HCT116 (cell line): ENCODE measurements at regions not wholly inside any gene's neighbourhood (a gene's known extent, or its start where the extent isn't known, plus 50 kb on each side); places are given as distances from the start of the nearest gene placed in this dataset.

Experiments
- ATAC-seq: fragments of 200-7000 bp; cut with Tn5 transposase; 2 replicates; pipeline ENCODE4 v1.9.1; 2020; ENCODE audit warnings: mild to moderate bottlenecking, moderate library complexity
- BruUV-seq: library from RNA; stranded (reverse); fragments of 400-500 nt; replicated peaks from 2 replicates; lab custom pipeline; 2021; lab: Mats Ljungman, UMichigan
- CTCF ChIA-PET: fragments of 300-600 bp; sonication (Branson Sonifier 250); formaldehyde crosslinking; loops from one replicate; lab custom pipeline; 2021; ENCODE audit warnings: antibody characterized with exemption; lab: Charles Lee
- POLR2A ChIA-PET: fragments of 300-600, 350-600 bp; sonication (Branson Sonifier 250); formaldehyde crosslinking; loops from one replicate; lab custom pipeline; 2021; ENCODE audit warnings: antibody characterized with exemption; lab: Charles Lee
- RAD21 ChIA-PET, 2 experiments: fragments of 300-600 bp; sonication (Branson Sonifier 250); formaldehyde crosslinking; loops; one replicate each; lab custom pipeline; 2023; ENCODE audit warnings: low total read pairs in 2 of 2; ENCODE audit not compliant: uncharacterized antibody in 2 of 2, unreplicated experiment in 2 of 2, low non-redundant PET in 1 of 2; lab: Charles Lee
- DNase-seq: peaks from one replicate; pipeline ENCODE4 v3.0.0-alpha.2; 2010; ENCODE audit warnings: low read depth, low spot score
- H2AFZ ChIP-seq: fragments of 200-600 bp; shearing (Covaris generic), sonication (generic); 2 replicates; pipeline ENCODE4 v1.6.1; 2017; ENCODE audit warnings: low read depth, mixed run types, mixed read lengths, antibody characterized with exemption, low read length; ENCODE audit not compliant: poor library complexity, severe bottlenecking
- H3K27ac ChIP-seq: 2 replicates; pipeline ENCODE4 v1.5.1; 2012; ENCODE audit warnings: low read depth, low read length
- H3K27me3 ChIP-seq: fragments of 200-600 bp; sonication (generic); 2 replicates; pipeline ENCODE4 v1.6.1; 2016; ENCODE audit warnings: mixed run types, low read length, mixed read lengths; ENCODE audit not compliant: insufficient read depth
- H3K36me3 ChIP-seq, 2 experiments: fragments of 200-500 bp in 1 of 2; fragments of 200-600 bp in 1 of 2; sonication (Bioruptor generic) in 1 of 2; sonication (generic) in 1 of 2; 2 replicates each; pipeline versions ENCODE4 v1.5.1 to v1.6.1; 2014 to 2016; ENCODE audit warnings: low read length in 2 of 2, inconsistent platforms in 1 of 2, mixed read lengths in 1 of 2, mixed run types in 1 of 2; ENCODE audit not compliant: insufficient read depth in 2 of 2, control insufficient read depth in 1 of 2
- H3K4me1 ChIP-seq, 2 experiments: fragments of 200-600 bp in 1 of 2; sonication (generic) in 1 of 2; 2 replicates each; pipeline versions ENCODE4 v1.5.1 to v1.6.1; 2012 to 2017; ENCODE audit warnings: low read length in 2 of 2, inconsistent platforms in 1 of 2, mild to moderate bottlenecking in 1 of 2, mixed read lengths in 1 of 2, mixed run types in 1 of 2, moderate library complexity in 1 of 2; ENCODE audit not compliant: insufficient read depth in 2 of 2, control insufficient read depth in 1 of 2
- H3K4me2 ChIP-seq: fragments of 200-600 bp; sonication (generic); 2 replicates; pipeline ENCODE4 v1.6.1; 2017; ENCODE audit warnings: mixed run types, low read length, mixed read lengths
- H3K4me3 ChIP-seq, 2 experiments: fragments of 200-600 bp in 1 of 2; sonication (generic) in 1 of 2; replicated peaks in 1 of 2; 2 replicates each; pipeline ENCODE4 v1.5.1; 2011 to 2016; ENCODE audit warnings: low read length in 2 of 2, control low read depth in 1 of 2, low read depth in 1 of 2, mild to moderate bottlenecking in 1 of 2, mixed read lengths in 1 of 2, mixed run types in 1 of 2
- H3K79me2 ChIP-seq: fragments of 200-600 bp; sonication (generic); 2 replicates; pipeline ENCODE4 v1.6.1; 2017; ENCODE audit warnings: mild to moderate bottlenecking, mixed run types, low read length, moderate library complexity, mixed read lengths; ENCODE audit not compliant: insufficient read depth
- H3K9ac ChIP-seq: fragments of 200-600 bp; sonication (generic); 2 replicates; pipeline ENCODE4 v1.6.1; 2016; ENCODE audit warnings: low read length, mixed read lengths
- H3K9me2 ChIP-seq: fragments of 200-600 bp; sonication (generic), shearing (Covaris generic); 2 replicates; pipeline ENCODE4 v1.6.1; 2017; ENCODE audit warnings: mixed run types, mild to moderate bottlenecking, moderate library complexity; ENCODE audit not compliant: insufficient read depth
- H3K9me3 ChIP-seq, 2 experiments: fragments of 200-500 bp in 1 of 2; fragments of 200-600 bp in 1 of 2; sonication (Bioruptor generic) in 1 of 2; sonication (generic) in 1 of 2; 2 replicates each; pipeline ENCODE4 v1.6.1; 2014 to 2017; ENCODE audit warnings: low read length in 2 of 2, mixed read lengths in 2 of 2, inconsistent platforms in 1 of 2, low read depth in 1 of 2, mild to moderate bottlenecking in 1 of 2, mixed run types in 1 of 2, moderate library complexity in 1 of 2; ENCODE audit not compliant: control insufficient read depth in 1 of 2, insufficient read depth in 1 of 2
- H4K20me1 ChIP-seq: fragments of 200-600 bp; sonication (generic), shearing (Covaris generic); 2 replicates; pipeline ENCODE4 v1.6.1; 2017; ENCODE audit warnings: mixed run types, mild to moderate bottlenecking, moderate library complexity; ENCODE audit not compliant: insufficient read depth
- ATF3 ChIP-seq: IDR thresholded peaks from 2 replicates; pipeline ENCODE4 v1.6.1; 2012
- CBX3 ChIP-seq: IDR thresholded peaks from 2 replicates; pipeline ENCODE4 v1.6.1; 2012; ENCODE audit warnings: low read depth
- CEBPB ChIP-seq: IDR thresholded peaks from 2 replicates; pipeline ENCODE4 v1.6.1; 2012; ENCODE audit warnings: low read depth
- CTCF ChIP-seq, 3 experiments: fragments of 200-600 bp in 1 of 3; sonication (generic) in 1 of 3; IDR thresholded peaks in 2 of 3; conservative IDR thresholded peaks in 1 of 3; 2 replicates each; pipeline ENCODE4 v1.5.1; 2012 to 2017; ENCODE audit warnings: low read depth in 2 of 3, low read length in 2 of 3, antibody characterized with exemption in 1 of 3, borderline replicate concordance in 1 of 3, control low read depth in 1 of 3, mild to moderate bottlenecking in 1 of 3, mixed read lengths in 1 of 3, mixed run types in 1 of 3, moderate library complexity in 1 of 3; ENCODE audit not compliant: insufficient read depth in 1 of 3
- EGR1 ChIP-seq: IDR thresholded peaks from 2 replicates; pipeline ENCODE4 v1.6.1; 2012; ENCODE audit warnings: low read depth
- ELF1 ChIP-seq: IDR thresholded peaks from 2 replicates; pipeline ENCODE4 v1.6.1; 2012; ENCODE audit warnings: low read depth, borderline replicate concordance
- EZH2 ChIP-seq: fragments of 200-600 bp; sonication (generic); IDR thresholded peaks from 2 replicates; pipeline ENCODE4 v1.6.1; 2017; ENCODE audit warnings: antibody characterized with exemption, mixed run types
- FOSL1 ChIP-seq: IDR thresholded peaks from 2 replicates; pipeline ENCODE4 v1.6.1; 2012; ENCODE audit warnings: low read depth
- JUND ChIP-seq: IDR thresholded peaks from 2 replicates; pipeline ENCODE4 v1.6.1; 2012
- MAX ChIP-seq: IDR thresholded peaks from 2 replicates; pipeline ENCODE4 v1.6.1; 2012
- POLR2A ChIP-seq: IDR thresholded peaks from 2 replicates; pipeline ENCODE4 v1.7.0; 2011; ENCODE audit warnings: borderline replicate concordance; ENCODE audit not compliant: insufficient read depth, insufficient read length; ENCODE audit errors: extremely low read depth
- POLR2AphosphoS5 ChIP-seq: IDR thresholded peaks from 2 replicates; pipeline ENCODE4 v1.6.1; 2011; ENCODE audit warnings: mild to moderate bottlenecking, low read depth, low read length, moderate library complexity
- RAD21 ChIP-seq: IDR thresholded peaks from 2 replicates; pipeline ENCODE4 v1.6.1; 2012; ENCODE audit warnings: low read depth, mild to moderate bottlenecking
- SIN3A ChIP-seq: IDR thresholded peaks from 2 replicates; pipeline ENCODE4 v1.6.1; 2012; ENCODE audit warnings: low read depth
- SRF ChIP-seq: IDR thresholded peaks from 2 replicates; pipeline ENCODE4 v1.6.1; 2012; ENCODE audit warnings: low read depth
- YY1 ChIP-seq: IDR thresholded peaks from 2 replicates; pipeline ENCODE4 v1.6.1; 2011; ENCODE audit warnings: low read length, low read depth, moderate library complexity, mild to moderate bottlenecking; ENCODE audit not compliant: insufficient replicate concordance; ENCODE audit errors: extremely low read depth
- ZBTB33 ChIP-seq: IDR thresholded peaks from 2 replicates; pipeline ENCODE4 v1.6.1; 2011; ENCODE audit warnings: mild to moderate bottlenecking, low read length, moderate library complexity; ENCODE audit not compliant: insufficient replicate concordance; ENCODE audit errors: extremely low read depth
- ZFX ChIP-seq: fragments of 450-650 bp; IDR thresholded peaks from 2 replicates; pipeline ENCODE4 v1.6.1; 2017
- intact Hi-C: fragments of 100-400 bp; cut with micrococcal nuclease; formaldehyde crosslinking; loops from 2 replicates; pipeline ENCODE4 v1.10.0; 2022

GRCh38 chr5:166251786-166252185 lies 2039.7 kb upstream of the WWC1 start (continued):
- TF ChIP-seq CEBPB, result no peak
- no peak for TF ChIP-seq FOSL1
- TF ChIP-seq CTCF (IDR thresholded peaks at IDR 0.05 in 2 of 3, conservative IDR thresholded peaks at IDR 0.05 in 1 of 3; ENCODE audit: borderline replicate concordance in 1 of 3, insufficient read depth in 1 of 3, low read depth in 2 of 3, low read length in 2 of 3), result no peak
- no peak for TF ChIP-seq ZFX
- TF ChIP-seq ATF3, result no peak
- TF ChIP-seq POLR2AphosphoS5, result no peak
- no peak for TF ChIP-seq CBX3
- TF ChIP-seq, all 23 proteins: peak for 0

GRCh38 chr5:166257661-166258060 lies 2033.8 kb upstream of the WWC1 start:
- ATAC-seq (no peak), DNase-seq (no peak)
- no peak overlapping the region for H3K4me2 ChIP-seq
- H3K4me3 ChIP-seq, result no peak overlapping the region
- ChIA-PET CTCF (no interaction called here), RAD21 (no interaction called here), POLR2A (no interaction called here)
- no peak for TF ChIP-seq ATF3
- no peak for TF ChIP-seq CBX3
- TF ChIP-seq JUND, result no peak
- TF ChIP-seq YY1, result no peak
- TF ChIP-seq EGR1, result no peak
- no peak for TF ChIP-seq RAD21
- TF ChIP-seq ELF1, result no peak
- TF ChIP-seq SRF, result no peak
- TF ChIP-seq EZH2, result no peak
- TF ChIP-seq MAX, result no peak
- TF ChIP-seq ZBTB33, result no peak
- TF ChIP-seq CTCF (IDR thresholded peaks at IDR 0.05 in 2 of 3, conservative IDR thresholded peaks at IDR 0.05 in 1 of 3; ENCODE audit: borderline replicate concordance in 1 of 3, insufficient read depth in 1 of 3, low read depth in 2 of 3, low read length in 2 of 3), result no peak
- TF ChIP-seq POLR2A, result no peak
- TF ChIP-seq SIN3A, result no peak
- intact Hi-C loops, result no loop called here
- H3K27ac ChIP-seq, result no peak overlapping the region
- no TSS peak for BruUV-seq
- H3K9me3 ChIP-seq, result peaks cover 0 to 20% of the 10 kb centered on the region in 2 experiments; a peak in 2 of 4 replicates
- H3K4me1 ChIP-seq, result no peaks in the 10 kb centered on the region
- H3K27me3 ChIP-seq, result no peaks in the 10 kb centered on the region
- H3K36me3 ChIP-seq, result no peaks in the 10 kb centered on the region; a peak in 1 of 4 replicates
- H4K20me1 ChIP-seq, result no peaks in the 10 kb centered on the region; the same call in 1 of the 2 replicates
- H3K9me2 ChIP-seq, result no peaks in the 10 kb centered on the region
- no peaks in the 10 kb centered on the region for H3K79me2 ChIP-seq
- H3K9ac ChIP-seq, result no peak overlapping the region
- no peak overlapping the region for H2AFZ ChIP-seq
